ENCODE measurements at regions not wholly inside any gene's neighbourhood (a gene's known extent, or its start where the extent isn't known, plus 50 kb on each side); places are given as distances from the start of the nearest gene placed in this dataset.

- H3K27me3 ChIP-seq (replicated peaks in 1 of 4; ENCODE audit: control extremely low read depth in 1 of 4, control insufficient read depth in 3 of 4, insufficient read depth in 4 of 4, low read length in 3 of 4): no peaks in the 10 kb centered on the region
- no peaks in the 10 kb centered on the region for H3K36me3 ChIP-seq (replicated peaks in 1 of 2; ENCODE audit: control extremely low read depth in 1 of 2, control insufficient read depth in 1 of 2, extremely low read depth in 1 of 2, insufficient read depth in 2 of 2, low read length in 1 of 2)
- CTCF ChIA-PET: no interaction called here
Measured at GRCh38 chr3:187848401-187848800, 103.1 kb upstream of the BCL6 start.

GRCh38 chr3:187849016-187849654, 103.9 kb upstream of the BCL6 start:
- Histone ChIP-seq H3K36me3 (replicated peaks in 1 of 2; ENCODE audit: control extremely low read depth in 1 of 2, control insufficient read depth in 1 of 2, extremely low read depth in 1 of 2, insufficient read depth in 2 of 2, low read length in 1 of 2) (no peaks in the 10 kb centered on the region), H3K9ac (ENCODE audit: low read length) (no peak overlapping the region), H3K9me3 (ENCODE audit: control extremely low read depth in 1 of 3, control insufficient read depth in 2 of 3, insufficient read depth in 1 of 3, low read length in 2 of 3) (peaks cover 0 to 7% (median 6%) of the 10 kb centered on the region in 3 donors), H3K4me1 (ENCODE audit: control insufficient read depth in 2 of 2, insufficient read depth in 2 of 2, low read length in 2 of 2) (no peaks in the 10 kb centered on the region), H3K27ac (ENCODE audit: low read length in 2 of 2) (no peak overlapping the region), H2AFZ (ENCODE audit: insufficient read depth, low read depth, low read length, poor library complexity, severe bottlenecking) (no peak overlapping the region), H3K27me3 (replicated peaks in 1 of 4; ENCODE audit: control extremely low read depth in 1 of 4, control insufficient read depth in 3 of 4, insufficient read depth in 4 of 4, low read length in 3 of 4) (no peaks in the 10 kb centered on the region), H3K79me2 (ENCODE audit: control insufficient read depth, insufficient read depth, low read length) (no peaks in the 10 kb centered on the region), H4K20me1 (ENCODE audit: control insufficient read depth, insufficient read depth, low read length, poor library complexity, severe bottlenecking) (no peaks in the 10 kb centered on the region), H3K4me2 (replicated peaks; ENCODE audit: low read depth, low read length, poor library complexity, severe bottlenecking) (no peak overlapping the region), H3K4me3 (ENCODE audit: control extremely low read depth in 1 of 5, extremely low read depth in 1 of 5, insufficient read depth in 1 of 5, low read depth in 2 of 5, low read length in 4 of 5) (no peak overlapping the region)
- Mint-ChIP-seq H3K27ac (no peak overlapping the region), H3K27me3 (no peaks in the 10 kb centered on the region), H3K4me3 (no peak overlapping the region), H3K9me3 (ENCODE audit: insufficient read depth) (no peaks in the 10 kb centered on the region), H3K4me1 (no peaks in the 10 kb centered on the region)
- ChIA-PET POLR2A (no interaction called here), CTCF (no interaction called here)
- ATAC-seq (ENCODE audit: low read depth) (no peak), DNase-seq (no peak)
- intact Hi-C loops (cut with micrococcal nuclease): no loop called here
- TF ChIP-seq EZH2 (IDR thresholded peaks at IDR 0.05; ENCODE audit: borderline replicate concordance, insufficient read depth, low read depth, low read length, poor library complexity, severe bottlenecking): no peak
- no peak for TF ChIP-seq CTCF (IDR thresholded peaks at IDR 0.05)
- 98% methylated on average over 5 of the region's 6 CpGs for WGBS (ENCODE audit: insufficient coverage)

More at GRCh38 chr3:187848401-187848800, 103.1 kb upstream of the BCL6 start:
- POLR2A ChIA-PET: no interaction called here
- Histone ChIP-seq H3K79me2 (ENCODE audit: control insufficient read depth, insufficient read depth, low read length) (no peaks in the 10 kb centered on the region), H4K20me1 (ENCODE audit: control insufficient read depth, insufficient read depth, low read length, poor library complexity, severe bottlenecking) (no peaks in the 10 kb centered on the region), H3K4me3 (ENCODE audit: control extremely low read depth in 1 of 5, extremely low read depth in 1 of 5, insufficient read depth in 1 of 5, low read depth in 2 of 5, low read length in 4 of 5) (no peak overlapping the region), H2AFZ (ENCODE audit: insufficient read depth, low read depth, low read length, poor library complexity, severe bottlenecking) (no peak overlapping the region), H3K9ac (ENCODE audit: low read length) (no peak overlapping the region), H3K27ac (ENCODE audit: low read length in 2 of 2) (no peak overlapping the region), H3K4me1 (ENCODE audit: control insufficient read depth in 2 of 2, insufficient read depth in 2 of 2, low read length in 2 of 2) (no peaks in the 10 kb centered on the region), H3K4me2 (replicated peaks; ENCODE audit: low read depth, low read length, poor library complexity, severe bottlenecking) (no peak overlapping the region), H3K9me3 (ENCODE audit: control extremely low read depth in 1 of 3, control insufficient read depth in 2 of 3, insufficient read depth in 1 of 3, low read length in 2 of 3) (peaks cover 0 to 7% (median 6%) of the 10 kb centered on the region in 3 donors)
- Mint-ChIP-seq H3K27ac (no peak overlapping the region), H3K9me3 (ENCODE audit: insufficient read depth) (no peaks in the 10 kb centered on the region), H3K4me1 (no peaks in the 10 kb centered on the region), H3K4me3 (no peak overlapping the region), H3K27me3 (no peaks in the 10 kb centered on the region)
- no peak for TF ChIP-seq CTCF (IDR thresholded peaks at IDR 0.05)
- no peak for TF ChIP-seq EZH2 (IDR thresholded peaks at IDR 0.05; ENCODE audit: borderline replicate concordance, insufficient read depth, low read depth, low read length, poor library complexity, severe bottlenecking)
- 100% methylated on average over 1 of the region's 1 CpG for WGBS (ENCODE audit: insufficient coverage)
- ATAC-seq (ENCODE audit: low read depth) (no peak), DNase-seq (no peak)
- intact Hi-C loops (cut with micrococcal nuclease): no loop called here

All from B cell (primary cell).